ENCODE measurements at regions not wholly inside any gene's neighbourhood (a gene's known extent, or its start where the extent isn't known, plus 50 kb on each side); places are given as distances from the start of the nearest gene placed in this dataset.

GRCh38 chr10:120132811-120133210, 240.3 kb downstream of the SEC23IP start:
- TF ChIP-seq EP300 (IDR thresholded peaks at IDR 0.05), result no peak
- no peak for TF ChIP-seq CTCF (IDR thresholded peaks at IDR 0.05)
- no peak for TF ChIP-seq POLR2A (IDR thresholded peaks at IDR 0.05)
